Neural progenitor cell (in vitro differentiated cells): ENCODE measurements at regions not wholly inside any gene's neighbourhood (a gene's known extent, or its start where the extent isn't known, plus 50 kb on each side); places are given as distances from the start of the nearest gene placed in this dataset.
"Not testable (repeated sequence)": the region's sequence is repeated elsewhere in the genome, so short reads cannot be mapped to it uniquely, and the experiment has no call there.

ENCODE experiments used
- EZH2 ChIP-seq: fragments of 200-600 bp; sonication (generic); IDR thresholded peaks from 2 replicates; pipeline ENCODE4 v1.6.1; 2017; ENCODE audit warnings: antibody characterized with exemption, mild to moderate bottlenecking, moderate library complexity
- TF ChIP-seq, protein P1 (sequence below): fragments of 200-600 bp; sonication (generic); IDR thresholded peaks from 2 replicates; pipeline ENCODE4 v1.5.1; 2017; ENCODE audit warnings: antibody characterized with exemption, mild to moderate bottlenecking

DNA sequence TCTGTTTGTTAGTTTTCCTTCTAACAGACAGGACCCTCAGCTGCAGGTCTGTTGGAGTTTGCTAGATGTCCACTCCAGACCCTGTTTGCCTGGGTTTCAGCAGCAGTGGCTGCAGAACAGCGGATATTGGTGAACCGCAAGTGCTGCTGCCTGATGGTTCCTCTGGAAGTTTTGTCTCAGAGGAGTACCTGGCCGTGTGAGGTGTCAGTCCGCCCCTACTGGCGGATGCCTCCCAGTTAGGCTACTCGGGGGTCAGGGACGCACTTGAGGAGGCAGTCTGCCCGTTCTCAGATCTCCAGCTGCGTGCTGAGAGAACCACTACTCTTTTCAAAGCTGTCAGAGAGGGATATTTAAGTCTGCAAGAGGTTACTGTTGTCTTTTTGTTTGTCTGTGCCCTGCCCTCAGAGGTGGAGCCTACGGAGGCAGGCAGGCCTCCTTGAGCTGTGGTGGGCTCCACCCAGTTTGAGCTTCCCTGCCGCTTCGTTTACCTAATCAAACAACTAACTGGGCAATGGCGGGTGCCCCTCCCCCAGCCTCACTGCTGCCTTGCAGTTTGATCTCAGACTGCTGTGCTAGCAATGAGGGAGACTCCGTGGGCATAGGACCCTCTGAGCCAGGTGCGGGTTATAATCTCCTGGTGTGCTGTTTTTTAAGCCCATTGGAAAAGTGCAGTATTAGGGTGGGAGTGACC is 634.3 kb upstream of the CHD1 start:
- TF ChIP-seq, protein P1, sequence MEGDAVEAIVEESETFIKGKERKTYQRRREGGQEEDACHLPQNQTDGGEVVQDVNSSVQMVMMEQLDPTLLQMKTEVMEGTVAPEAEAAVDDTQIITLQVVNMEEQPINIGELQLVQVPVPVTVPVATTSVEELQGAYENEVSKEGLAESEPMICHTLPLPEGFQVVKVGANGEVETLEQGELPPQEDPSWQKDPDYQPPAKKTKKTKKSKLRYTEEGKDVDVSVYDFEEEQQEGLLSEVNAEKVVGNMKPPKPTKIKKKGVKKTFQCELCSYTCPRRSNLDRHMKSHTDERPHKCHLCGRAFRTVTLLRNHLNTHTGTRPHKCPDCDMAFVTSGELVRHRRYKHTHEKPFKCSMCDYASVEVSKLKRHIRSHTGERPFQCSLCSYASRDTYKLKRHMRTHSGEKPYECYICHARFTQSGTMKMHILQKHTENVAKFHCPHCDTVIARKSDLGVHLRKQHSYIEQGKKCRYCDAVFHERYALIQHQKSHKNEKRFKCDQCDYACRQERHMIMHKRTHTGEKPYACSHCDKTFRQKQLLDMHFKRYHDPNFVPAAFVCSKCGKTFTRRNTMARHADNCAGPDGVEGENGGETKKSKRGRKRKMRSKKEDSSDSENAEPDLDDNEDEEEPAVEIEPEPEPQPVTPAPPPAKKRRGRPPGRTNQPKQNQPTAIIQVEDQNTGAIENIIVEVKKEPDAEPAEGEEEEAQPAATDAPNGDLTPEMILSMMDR, result not testable (repeated sequence)
- TF ChIP-seq EZH2, result not testable (repeated sequence)
